GM23338 (cell line): ENCODE measurements at regions not wholly inside any gene's neighbourhood (a gene's known extent, or its start where the extent isn't known, plus 50 kb on each side); places are given as distances from the start of the nearest gene placed in this dataset.

Experiments used
- ATAC-seq: fragments of 200-7000 bp; cut with Tn5 transposase; 3 replicates; pipeline ENCODE4 v1.9.1; 2020
- DNase-seq: peaks from one replicate; pipeline ENCODE4 v3.0.0-alpha.2; 2015; ENCODE audit warnings: low spot score
- H2AFZ ChIP-seq: fragments of 200-600 bp; sonication (generic); 2 replicates; pipeline ENCODE4 v1.8.0; 2016; ENCODE audit warnings: antibody characterized with exemption, mild to moderate bottlenecking, moderate library complexity
- H3F3A ChIP-seq: fragments of 200-600 bp; sonication (generic); replicated peaks from 2 replicates; pipeline ENCODE4 v1.8.0; 2017; ENCODE audit warnings: antibody characterized with exemption, mixed run types, low read depth
- H3K27ac ChIP-seq: fragments of 200-600 bp; sonication (generic); 2 replicates; pipeline ENCODE4 v1.6.1; 2016; ENCODE audit warnings: low read depth
- H3K27me3 ChIP-seq: fragments of 200-600 bp; sonication (generic); 2 replicates; pipeline ENCODE4 v1.8.0; 2016; ENCODE audit warnings: mild to moderate bottlenecking, mixed run types, moderate library complexity; ENCODE audit not compliant: insufficient read depth
- H3K36me3 ChIP-seq: fragments of 200-600 bp; sonication (generic); 2 replicates; pipeline ENCODE4 v1.8.0; 2016; ENCODE audit warnings: mild to moderate bottlenecking; ENCODE audit not compliant: insufficient read depth
- H3K4me1 ChIP-seq: fragments of 200-600 bp; sonication (generic); 2 replicates; pipeline ENCODE4 v1.8.0; 2016; ENCODE audit warnings: mild to moderate bottlenecking, moderate library complexity; ENCODE audit not compliant: insufficient read depth
- H3K4me2 ChIP-seq: fragments of 200-600 bp; sonication (generic); 2 replicates; pipeline ENCODE4 v1.7.1; 2017; ENCODE audit warnings: mixed run types
- H3K4me3 ChIP-seq: fragments of 200-600 bp; sonication (generic); 2 replicates; pipeline ENCODE4 v1.6.1; 2016; ENCODE audit warnings: mixed run types
- H3K79me2 ChIP-seq: fragments of 200-600 bp; sonication (generic); replicated peaks from 2 replicates; pipeline ENCODE4 v1.8.0; 2017; ENCODE audit warnings: mild to moderate bottlenecking; ENCODE audit not compliant: insufficient read depth
- H3K9me2 ChIP-seq: fragments of 200-600 bp; sonication (generic); 2 replicates; pipeline ENCODE4 v1.8.0; 2017; ENCODE audit not compliant: insufficient read depth
- H4K20me1 ChIP-seq: fragments of 200-600 bp; sonication (generic); replicated peaks from 2 replicates; pipeline ENCODE4 v1.8.0; 2017; ENCODE audit warnings: mild to moderate bottlenecking; ENCODE audit not compliant: insufficient read depth
- H3K27ac Mint-ChIP-seq: 2 replicates; pipeline ENCODE4 v1.8.0; 2020; ENCODE audit warnings: inconsistent platforms, mild to moderate bottlenecking, moderate library complexity, mixed read lengths
- H3K27me3 Mint-ChIP-seq: 3 replicates; pipeline ENCODE4 v1.8.0; 2022; ENCODE audit warnings: low read depth, mild to moderate bottlenecking, moderate library complexity, mixed read lengths, inconsistent platforms; ENCODE audit not compliant: insufficient read depth, poor library complexity
- H3K36me3 Mint-ChIP-seq: 3 replicates; pipeline ENCODE4 v1.8.0; 2021; ENCODE audit warnings: low read depth, mild to moderate bottlenecking, inconsistent platforms, moderate library complexity, mixed read lengths
- H3K4me1 Mint-ChIP-seq: 3 replicates; pipeline ENCODE4 v1.8.0; 2020; ENCODE audit warnings: mild to moderate bottlenecking, inconsistent platforms, mixed read lengths
- H3K4me3 Mint-ChIP-seq: 3 replicates; pipeline ENCODE4 v1.8.0; 2021; ENCODE audit warnings: moderate library complexity, mild to moderate bottlenecking, inconsistent platforms, mixed read lengths
- H3K9me3 Mint-ChIP-seq: 3 replicates; pipeline ENCODE4 v1.8.0; 2020; ENCODE audit warnings: moderate library complexity, mild to moderate bottlenecking, inconsistent platforms, mixed read lengths
- ETS1 ChIP-seq: IDR thresholded peaks from 2 replicates; pipeline ENCODE4 v1.6.1; 2016; ENCODE audit warnings: antibody characterized with exemption
- EZH2phosphoT487 ChIP-seq: fragments of 200-600 bp; sonication (generic); IDR thresholded peaks from one replicate; pipeline ENCODE4 v1.8.1; 2018; ENCODE audit warnings: antibody characterized with exemption; ENCODE audit not compliant: unreplicated experiment
- JUNB ChIP-seq: IDR thresholded peaks from one replicate; pipeline ENCODE4 v1.6.1; 2016; ENCODE audit warnings: antibody characterized with exemption; ENCODE audit not compliant: unreplicated experiment
- NANOG ChIP-seq: IDR thresholded peaks from 2 replicates; pipeline ENCODE4 v1.6.1; 2016; ENCODE audit warnings: antibody characterized with exemption, borderline replicate concordance
- POLR2AphosphoS5 ChIP-seq: IDR thresholded peaks from 2 replicates; pipeline ENCODE4 v1.6.1; 2016; ENCODE audit warnings: antibody characterized with exemption, low read depth
- STAT1 ChIP-seq: IDR thresholded peaks from one replicate; pipeline ENCODE4 v1.6.1; 2016; ENCODE audit warnings: antibody characterized with exemption; ENCODE audit not compliant: unreplicated experiment
- ZNF114 ChIP-seq: fragments of 250-450 bp; sonication (Bioruptor Pico); IDR thresholded peaks from 2 replicates; pipeline ENCODE4 v1.5.0; 2020; ENCODE audit warnings: mild to moderate bottlenecking, moderate library complexity
- ZNF462 ChIP-seq: fragments of 250-450 bp; sonication (Bioruptor Pico); IDR thresholded peaks from 2 replicates; pipeline ENCODE4 v1.5.0; 2020; ENCODE audit warnings: mild to moderate bottlenecking, moderate library complexity

GRCh38 chr4:83205760-83206159 lies 78.8 kb downstream of the COQ2 start:
- TF ChIP-seq ETS1 = no peak
- TF ChIP-seq STAT1 = no peak
- no peak for TF ChIP-seq EZH2phosphoT487
- no peak for TF ChIP-seq ZNF462 (CRISPR knock-in tag)
- TF ChIP-seq POLR2AphosphoS5 = no peak
- TF ChIP-seq JUNB = no peak
- TF ChIP-seq NANOG = no peak
- no peak for TF ChIP-seq ZNF114 (CRISPR knock-in tag)
- no peak overlapping the region for H2AFZ ChIP-seq
- ATAC-seq (no peak), DNase-seq (no peak)
- H3K9me2 ChIP-seq = peaks cover 6% of the 10 kb centered on the region
- no peak overlapping the region for H3K4me3 ChIP-seq
- Mint-ChIP-seq H3K36me3 (peaks cover 11% of the 10 kb centered on the region; the same call in 2 of the 3 replicates), H3K27me3 (peaks cover 4% of the 10 kb centered on the region), H3K9me3 (peaks cover 18% of the 10 kb centered on the region), H3K4me3 (no peak overlapping the region), H3K4me1 (peaks cover 14% of the 10 kb centered on the region), H3K27ac (no peak overlapping the region)
- H4K20me1 ChIP-seq = no peaks in the 10 kb centered on the region
- peaks cover 7% of the 10 kb centered on the region; the same call in 1 of the 2 replicates for H3K27me3 ChIP-seq
- no peaks in the 10 kb centered on the region for H3K79me2 ChIP-seq
- H3K4me2 ChIP-seq = no peak overlapping the region
- no peaks in the 10 kb centered on the region for H3F3A ChIP-seq
- H3K27ac ChIP-seq = no peak overlapping the region
- peaks cover 8% of the 10 kb centered on the region; the same call in 1 of the 2 replicates for H3K36me3 ChIP-seq
- peaks cover 5% of the 10 kb centered on the region; the same call in 1 of the 2 replicates for H3K4me1 ChIP-seq
